Immature natural killer cell (primary cell): ENCODE measurements at regions not wholly inside any gene's neighbourhood (a gene's known extent, or its start where the extent isn't known, plus 50 kb on each side); places are given as distances from the start of the nearest gene placed in this dataset.

Experiments used
- DNase-seq, 3 donors: peaks; one replicate each; pipeline ENCODE4 v3.0.0; 2022; ENCODE audit warnings: mixed read lengths in 1 of 3
- H3K27ac Mint-ChIP-seq, 6 donors: one replicate each; pipeline ENCODE4 v1.8.0; 2020; ENCODE audit warnings: mixed read lengths in 6 of 6, mild to moderate bottlenecking in 5 of 6, inconsistent platforms in 4 of 6, moderate library complexity in 3 of 6
- H3K27me3 Mint-ChIP-seq, 3 donors: one replicate each; pipeline ENCODE4 v1.8.0; 2020 to 2021; ENCODE audit warnings: low read depth in 3 of 3, mild to moderate bottlenecking in 3 of 3, mixed read lengths in 3 of 3, moderate library complexity in 3 of 3, inconsistent platforms in 1 of 3
- H3K36me3 Mint-ChIP-seq, 3 donors: one replicate each; pipeline ENCODE4 v1.8.0; 2020; ENCODE audit warnings: mixed read lengths in 3 of 3, inconsistent platforms in 2 of 3, mild to moderate bottlenecking in 2 of 3
- H3K4me1 Mint-ChIP-seq, 2 donors: one replicate each; pipeline ENCODE4 v1.8.0; 2020; ENCODE audit warnings: inconsistent platforms in 2 of 2, mild to moderate bottlenecking in 2 of 2, mixed read lengths in 2 of 2, moderate library complexity in 1 of 2
- H3K4me3 Mint-ChIP-seq, 5 donors: one replicate each; pipeline ENCODE4 v1.8.0; 2020; ENCODE audit warnings: mild to moderate bottlenecking in 5 of 5, mixed read lengths in 5 of 5, inconsistent platforms in 3 of 5, moderate library complexity in 3 of 5
- H3K9me3 Mint-ChIP-seq, 6 donors: one replicate each; pipeline ENCODE4 v1.8.0; 2020; ENCODE audit warnings: mild to moderate bottlenecking in 6 of 6, mixed read lengths in 6 of 6, inconsistent platforms in 4 of 6, moderate library complexity in 3 of 6

GRCh38 chr20:51216850-51217249 is 193.9 kb upstream of the KCNG1 start:
- DNase-seq = no peak
- Mint-ChIP-seq H3K4me3 (no peak overlapping the region), H3K27me3 (peaks cover 5 to 26% (median 17%) of the 10 kb centered on the region in 3 donors), H3K27ac (no peak overlapping the region), H3K9me3 (peaks cover 0 to 2% (median 0%) of the 10 kb centered on the region in 6 donors), H3K36me3 (no peaks in the 10 kb centered on the region), H3K4me1 (peaks cover 5 to 12% of the 10 kb centered on the region in 2 donors)

- Mint-ChIP-seq H3K4me3 (no peak overlapping the region), H3K9me3 (peaks cover 0 to 2% (median 0%) of the 10 kb centered on the region in 6 donors), H3K4me1 (no peaks in the 10 kb centered on the region), H3K27ac (no peak overlapping the region), H3K27me3 (peaks cover 3 to 16% (median 12%) of the 10 kb centered on the region in 3 donors), H3K36me3 (no peaks in the 10 kb centered on the region)
- no peak for DNase-seq
Observed at GRCh38 chr20:51212816-51213215, 189.9 kb upstream of the KCNG1 start.

DNA sequence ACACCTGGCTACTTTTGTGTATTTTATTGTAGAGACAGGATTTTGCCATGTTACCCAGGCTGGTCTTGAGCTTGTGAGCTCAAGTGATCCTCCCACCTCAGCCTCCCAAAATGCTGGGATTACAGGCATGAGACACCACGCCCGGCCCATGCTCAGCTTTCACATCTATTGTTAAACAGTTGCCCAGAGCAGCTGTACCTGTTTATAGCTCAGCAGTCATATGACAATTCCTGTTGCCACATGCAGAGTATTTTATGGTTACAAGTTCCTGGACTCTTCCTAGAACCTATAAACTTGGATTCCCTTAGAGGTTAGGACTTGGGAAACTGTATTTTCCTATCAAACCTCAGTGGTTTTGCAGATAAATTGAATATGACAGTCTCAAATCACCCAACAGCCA is 188.3 kb upstream of the KCNG1 start:
- H3K36me3 Mint-ChIP-seq = no peaks in the 10 kb centered on the region
- peaks cover 3 to 20% (median 9%) of the 10 kb centered on the region in 3 donors for H3K27me3 Mint-ChIP-seq
- no peaks in the 10 kb centered on the region for H3K9me3 Mint-ChIP-seq
- H3K27ac Mint-ChIP-seq = no peak overlapping the region
- no peaks in the 10 kb centered on the region for H3K4me1 Mint-ChIP-seq
- H3K4me3 Mint-ChIP-seq = no peak overlapping the region
- no peak for DNase-seq

GRCh38 chr20:51210084-51210483 is 187.2 kb upstream of the KCNG1 start:
- Mint-ChIP-seq H3K36me3 (no peaks in the 10 kb centered on the region), H3K4me1 (no peaks in the 10 kb centered on the region), H3K27me3 (peaks cover 2 to 15% (median 3%) of the 10 kb centered on the region in 3 donors), H3K4me3 (no peak overlapping the region), H3K9me3 (no peaks in the 10 kb centered on the region), H3K27ac (no peak overlapping the region)
- no peak for DNase-seq

- no peak for DNase-seq
- Mint-ChIP-seq H3K9me3 (no peaks in the 10 kb centered on the region), H3K4me3 (no peak overlapping the region), H3K4me1 (no peaks in the 10 kb centered on the region), H3K36me3 (no peaks in the 10 kb centered on the region), H3K27me3 (peaks cover 0 to 15% (median 3%) of the 10 kb centered on the region in 3 donors), H3K27ac (no peak overlapping the region)
Observed at GRCh38 chr20:51208162-51208561, 185.3 kb upstream of the KCNG1 start.

DNA sequence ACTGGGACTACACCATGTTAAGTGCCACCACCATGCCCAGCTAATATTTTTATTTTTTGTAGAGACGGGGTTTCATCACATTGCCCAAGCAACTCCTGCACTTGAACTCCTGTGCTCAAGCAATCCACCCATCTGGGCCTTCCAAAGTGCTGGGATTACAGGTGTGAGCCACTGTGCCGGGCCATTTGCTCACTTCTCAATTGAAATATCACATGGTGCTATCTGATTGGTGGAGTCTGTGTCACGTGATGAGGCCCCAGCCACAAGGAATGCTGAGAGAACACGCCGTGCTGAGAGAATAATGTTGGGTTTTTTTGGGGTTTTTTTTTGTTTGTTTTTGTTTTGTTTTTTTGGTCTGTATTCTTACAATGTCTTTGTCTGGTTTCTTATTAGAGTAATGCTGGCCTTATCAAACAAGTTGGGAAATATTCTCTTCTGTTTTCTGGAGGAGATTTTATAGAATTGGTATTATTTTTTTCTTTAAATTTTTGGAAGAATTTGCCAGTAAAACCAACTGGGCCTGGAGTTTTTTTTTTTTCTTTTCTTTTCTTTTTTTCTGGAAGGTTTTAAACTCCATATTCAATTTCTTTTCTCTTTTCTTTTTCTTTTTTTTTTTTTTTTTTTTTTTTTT is 183.2 kb upstream of the KCNG1 start:
- H3K4me1 Mint-ChIP-seq = no peaks in the 10 kb centered on the region
- H3K4me3 Mint-ChIP-seq = no peak overlapping the region
- H3K36me3 Mint-ChIP-seq = no peaks in the 10 kb centered on the region
- H3K27me3 Mint-ChIP-seq = peaks cover 0 to 15% (median 7%) of the 10 kb centered on the region in 3 donors
- no peak overlapping the region for H3K27ac Mint-ChIP-seq
- H3K9me3 Mint-ChIP-seq = no peaks in the 10 kb centered on the region
- no peak for DNase-seq

GRCh38 chr20:51204794-51205193 is 181.9 kb upstream of the KCNG1 start:
- no peak for DNase-seq
- no peak overlapping the region for H3K4me3 Mint-ChIP-seq
- no peaks in the 10 kb centered on the region for H3K36me3 Mint-ChIP-seq
- H3K4me1 Mint-ChIP-seq = no peaks in the 10 kb centered on the region
- no peak overlapping the region for H3K27ac Mint-ChIP-seq
- peaks cover under 1 to 13% (median 7%) of the 10 kb centered on the region in 3 donors for H3K27me3 Mint-ChIP-seq
- H3K9me3 Mint-ChIP-seq = no peaks in the 10 kb centered on the region

GRCh38 chr20:51204051-51204715 is 181.3 kb upstream of the KCNG1 start:
- no peaks in the 10 kb centered on the region for H3K36me3 Mint-ChIP-seq
- peaks cover 2 to 11% (median 8%) of the 10 kb centered on the region in 3 donors for H3K27me3 Mint-ChIP-seq
- H3K4me3 Mint-ChIP-seq = no peak overlapping the region
- no peaks in the 10 kb centered on the region for H3K4me1 Mint-ChIP-seq
- no peak for DNase-seq
- H3K9me3 Mint-ChIP-seq = no peaks in the 10 kb centered on the region
- H3K27ac Mint-ChIP-seq = no peak overlapping the region

DNA sequence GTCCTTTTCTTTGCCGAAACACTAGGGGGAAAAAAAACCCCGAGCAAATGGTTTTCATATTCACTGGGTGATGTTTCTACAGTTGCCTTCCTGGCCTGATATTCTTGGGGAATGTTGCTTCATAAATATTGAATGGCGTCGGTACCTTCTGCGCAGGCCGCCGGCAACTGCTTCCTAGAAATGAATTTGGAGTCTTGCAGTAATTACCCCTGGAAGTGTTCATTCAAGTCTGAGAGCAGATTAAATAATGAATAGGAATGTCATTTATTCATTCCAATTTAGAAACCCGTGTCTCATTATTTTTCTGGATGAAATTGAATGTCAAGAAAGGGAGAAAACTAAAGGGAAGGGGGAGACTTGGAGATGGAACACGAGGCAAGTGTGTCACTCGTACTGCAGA is 179.4 kb upstream of the KCNG1 start:
- no peak overlapping the region for H3K4me3 Mint-ChIP-seq
- H3K4me1 Mint-ChIP-seq = no peaks in the 10 kb centered on the region
- peaks cover 3 to 6% (median 4%) of the 10 kb centered on the region in 3 donors for H3K27me3 Mint-ChIP-seq
- no peak overlapping the region for H3K27ac Mint-ChIP-seq
- no peaks in the 10 kb centered on the region for H3K9me3 Mint-ChIP-seq
- H3K36me3 Mint-ChIP-seq = no peaks in the 10 kb centered on the region
- no peak for DNase-seq

- no peak for DNase-seq
- Mint-ChIP-seq H3K4me3 (no peak overlapping the region), H3K4me1 (no peaks in the 10 kb centered on the region), H3K27ac (no peak overlapping the region), H3K36me3 (no peaks in the 10 kb centered on the region), H3K27me3 (peaks cover 2 to 6% (median 6%) of the 10 kb centered on the region in 3 donors), H3K9me3 (no peaks in the 10 kb centered on the region)
Observed at GRCh38 chr20:51199920-51200319, 177.0 kb upstream of the KCNG1 start.

- H3K4me3 Mint-ChIP-seq = no peak overlapping the region
- no peaks in the 10 kb centered on the region for H3K36me3 Mint-ChIP-seq
- H3K9me3 Mint-ChIP-seq = no peaks in the 10 kb centered on the region
- H3K4me1 Mint-ChIP-seq = no peaks in the 10 kb centered on the region
- H3K27ac Mint-ChIP-seq = no peak overlapping the region
- no peak for DNase-seq
- peaks cover 2 to 6% (median 6%) of the 10 kb centered on the region in 3 donors for H3K27me3 Mint-ChIP-seq
Observed at GRCh38 chr20:51198876-51199523, 176.1 kb upstream of the KCNG1 start.

DNA sequence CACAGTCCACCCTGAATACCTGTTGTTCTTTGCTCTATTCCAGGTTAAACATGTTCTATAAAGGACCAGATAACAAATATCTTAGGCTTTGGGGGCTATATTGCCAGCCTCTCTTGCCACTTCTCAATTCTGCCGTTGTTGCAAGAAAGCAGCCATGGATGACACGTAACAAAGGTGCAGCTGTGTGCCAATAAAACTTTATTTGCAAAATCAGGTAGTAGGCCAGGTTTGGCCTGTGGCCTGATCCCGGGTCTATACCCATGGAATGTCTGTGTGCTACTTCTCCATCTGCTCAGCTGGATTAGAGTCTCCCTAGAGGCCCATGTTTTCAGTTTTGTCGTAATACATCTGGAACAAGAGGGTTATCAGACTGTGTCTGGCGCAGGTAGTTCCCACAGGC is 175.3 kb upstream of the KCNG1 start:
- H3K27me3 Mint-ChIP-seq = peaks cover 2 to 8% (median 6%) of the 10 kb centered on the region in 3 donors
- no peak for DNase-seq
- no peaks in the 10 kb centered on the region for H3K9me3 Mint-ChIP-seq

DNA sequence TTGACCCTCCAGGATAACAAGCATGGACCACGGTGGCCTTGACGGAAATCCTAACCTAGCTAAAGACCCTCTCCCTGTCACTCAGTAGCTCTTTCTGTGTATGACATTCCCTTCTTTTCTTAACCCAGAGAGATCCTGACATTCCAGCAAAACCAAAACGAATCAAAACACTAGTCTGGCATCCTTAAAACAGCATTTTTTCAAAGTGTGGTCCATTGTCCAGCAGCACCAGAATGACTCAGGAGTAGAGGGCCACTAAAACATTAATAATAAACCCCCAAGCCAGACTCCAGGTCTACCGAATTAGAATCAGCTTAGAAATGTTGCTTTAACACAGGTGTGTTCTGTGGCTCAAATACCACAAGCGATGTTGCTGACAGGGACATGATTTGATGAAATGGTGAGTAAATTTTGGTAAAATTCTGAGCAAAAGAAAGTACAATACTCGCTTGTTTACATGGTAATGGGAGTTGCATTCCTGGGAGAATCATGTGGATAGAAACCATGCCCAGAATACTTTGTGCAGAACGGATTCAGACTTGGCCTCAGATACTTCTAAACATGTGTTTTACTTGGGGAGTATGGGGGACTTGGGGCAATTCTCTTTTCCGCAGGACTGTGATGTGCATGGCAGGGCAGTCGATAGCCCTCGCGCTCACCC is 174.2 kb upstream of the KCNG1 start:
- no peaks in the 10 kb centered on the region for H3K9me3 Mint-ChIP-seq
- no peak for DNase-seq
- H3K27ac Mint-ChIP-seq = no peak overlapping the region
- no peaks in the 10 kb centered on the region for H3K4me1 Mint-ChIP-seq
- H3K27me3 Mint-ChIP-seq = peaks cover 2 to 6% (median 4%) of the 10 kb centered on the region in 3 donors
- no peaks in the 10 kb centered on the region for H3K36me3 Mint-ChIP-seq
- H3K4me3 Mint-ChIP-seq = no peak overlapping the region

More for the DNA sequence above, 175.3 kb upstream of the KCNG1 start:
- Mint-ChIP-seq H3K4me3 (no peak overlapping the region), H3K36me3 (no peaks in the 10 kb centered on the region), H3K27ac (no peak overlapping the region), H3K4me1 (no peaks in the 10 kb centered on the region)

- no peaks in the 10 kb centered on the region for H3K9me3 Mint-ChIP-seq
- H3K27me3 Mint-ChIP-seq = peaks cover 2 to 6% (median 4%) of the 10 kb centered on the region in 3 donors
- no peaks in the 10 kb centered on the region for H3K4me1 Mint-ChIP-seq
- no peak overlapping the region for H3K27ac Mint-ChIP-seq
- H3K4me3 Mint-ChIP-seq = no peak overlapping the region
- no peak for DNase-seq
- no peaks in the 10 kb centered on the region for H3K36me3 Mint-ChIP-seq
Observed at GRCh38 chr20:51195990-51196389, 173.1 kb upstream of the KCNG1 start.
